H1 (cell line): ENCODE measurements at regions not wholly inside any gene's neighbourhood (a gene's known extent, or its start where the extent isn't known, plus 50 kb on each side); places are given as distances from the start of the nearest gene placed in this dataset.

Source experiments
- CTCF ChIA-PET: fragments of 300-600 bp; sonication (Branson Sonifier 250); formaldehyde crosslinking; loops from one replicate; lab custom pipeline; 2021; ENCODE audit not compliant: partially characterized antibody; lab: Charles Lee
- POLR2A ChIA-PET: fragments of 300-600 bp; sonication (Branson Sonifier 250); formaldehyde crosslinking; loops from one replicate; lab custom pipeline; 2021; ENCODE audit warnings: inconsistent platforms; ENCODE audit not compliant: partially characterized antibody; lab: Charles Lee
- DNase-seq, 2 experiments: peaks; one replicate each; pipeline versions ENCODE4 v3.0.0 to v3.0.0-alpha.2; 2010 to 2022; ENCODE audit warnings: low spot score in 2 of 2, low read depth in 1 of 2, mixed read lengths in 1 of 2
- FAIRE-seq: peaks from 2 replicates; lab custom pipeline; 2011; peaks lifted over from hg19 to GRCh38; lab: Jason Lieb, UNC
- H2AFZ ChIP-seq: 2 replicates; pipeline ENCODE4 v1.8.1; 2012; ENCODE audit warnings: low read length, inconsistent platforms
- H2AK5ac ChIP-seq: 2 replicates; pipeline ENCODE4 v1.6.1; 2013; ENCODE audit warnings: low read depth, low read length
- H2BK120ac ChIP-seq: replicated peaks from 2 replicates; pipeline ENCODE3; 2013; ENCODE audit warnings: low read depth, low read length, inconsistent platforms
- H2BK12ac ChIP-seq: 2 replicates; pipeline ENCODE4 v1.6.1; 2013; ENCODE audit warnings: low read depth, low read length
- H2BK15ac ChIP-seq: 2 replicates; pipeline ENCODE4 v1.6.1; 2013; ENCODE audit warnings: low read length
- H2BK20ac ChIP-seq: 2 replicates; pipeline ENCODE4 v1.6.1; 2013; ENCODE audit warnings: low read length
- H2BK5ac ChIP-seq: 2 replicates; pipeline ENCODE4 v1.6.1; 2013; ENCODE audit warnings: low read depth, low read length
- H3K14ac ChIP-seq: 2 replicates; pipeline ENCODE4 v1.6.1; 2013; ENCODE audit warnings: inconsistent platforms; ENCODE audit not compliant: insufficient read length
- H3K18ac ChIP-seq: 2 replicates; pipeline ENCODE4 v1.6.1; 2013; ENCODE audit warnings: low read length; ENCODE audit errors: extremely low read depth
- H3K23ac ChIP-seq: 2 replicates; pipeline ENCODE4 v1.6.1; 2013; ENCODE audit warnings: inconsistent platforms; ENCODE audit not compliant: insufficient read length
- H3K23me2 ChIP-seq: 2 replicates; pipeline ENCODE4 v1.6.1; 2013; ENCODE audit warnings: low read depth, low read length
- H3K27ac ChIP-seq: 2 replicates; pipeline ENCODE4 v1.6.1; 2011; ENCODE audit warnings: low read depth, low read length, inconsistent platforms
- H3K27me3 ChIP-seq, 4 experiments: replicated peaks in 1 of 4; 1 replicate in 1 of 4; 2 replicates in 3 of 4; pipeline versions ENCODE4 v1.6.1 to v1.8.1; 2011 to 2013; ENCODE audit warnings: low read length in 3 of 4, mild to moderate bottlenecking in 3 of 4, inconsistent platforms in 2 of 4, mixed read lengths in 2 of 4, moderate library complexity in 1 of 4; ENCODE audit not compliant: control insufficient read depth in 3 of 4, insufficient read depth in 3 of 4; ENCODE audit errors: extremely low read depth in 1 of 4
- H3K36me3 ChIP-seq, 4 experiments: 2 replicates each; pipeline versions ENCODE4 v1.6.1 to v1.8.1; 2011 to 2013; ENCODE audit warnings: mild to moderate bottlenecking in 4 of 4, low read length in 3 of 4, moderate library complexity in 2 of 4, control low read depth in 1 of 4, inconsistent platforms in 1 of 4; ENCODE audit not compliant: insufficient read depth in 4 of 4, control insufficient read depth in 2 of 4
- H3K4ac ChIP-seq: replicated peaks from 2 replicates; pipeline ENCODE3; 2013; ENCODE audit warnings: low read length, low read depth, mixed read lengths, inconsistent platforms; ENCODE audit not compliant: insufficient read length
- H3K4me1 ChIP-seq, 4 experiments: replicated peaks in 1 of 4; 1 replicate in 1 of 4; 2 replicates in 3 of 4; pipeline versions ENCODE4 v1.6.1 to v1.8.1; 2011 to 2013; ENCODE audit warnings: low read length in 3 of 4, inconsistent platforms in 2 of 4, mixed read lengths in 1 of 4; ENCODE audit not compliant: insufficient read depth in 4 of 4, control insufficient read depth in 3 of 4
- H3K4me2 ChIP-seq, 2 experiments: 2 replicates each; pipeline versions ENCODE4 v1.6.1 to v1.8.1; 2011 to 2013; ENCODE audit warnings: low read depth in 2 of 2, low read length in 2 of 2, control low read depth in 1 of 2, inconsistent platforms in 1 of 2, mild to moderate bottlenecking in 1 of 2; ENCODE audit not compliant: insufficient read depth in 1 of 2
- H3K4me3 ChIP-seq, 4 experiments: fragments of 200-600, 300-600 bp in 1 of 4; sonication (generic), shearing (Covaris generic), sonication (Bioruptor Twin) in 1 of 4; 2 replicates each; pipeline versions ENCODE4 v1.5.1 to v1.8.1; 2011 to 2016; ENCODE audit warnings: low read length in 4 of 4, low read depth in 3 of 4, control low read depth in 2 of 4, inconsistent platforms in 2 of 4, mild to moderate bottlenecking in 2 of 4, mixed read lengths in 1 of 4, moderate library complexity in 1 of 4; ENCODE audit not compliant: insufficient read depth in 2 of 4; ENCODE audit errors: extremely low read depth in 1 of 4
- H3K56ac ChIP-seq: replicated peaks from 2 replicates; pipeline ENCODE3; 2013; ENCODE audit warnings: low read depth, mild to moderate bottlenecking, mixed read lengths, low read length, inconsistent platforms; ENCODE audit not compliant: insufficient read length
- H3K79me1 ChIP-seq: 2 replicates; pipeline ENCODE4 v1.6.1; 2013; ENCODE audit warnings: low read depth, low read length, control low read depth
- H3K79me2 ChIP-seq, 2 experiments: 2 replicates each; pipeline versions ENCODE4 v1.6.1 to v1.8.1; 2012 to 2013; ENCODE audit warnings: low read length in 2 of 2, mild to moderate bottlenecking in 2 of 2, inconsistent platforms in 1 of 2; ENCODE audit not compliant: insufficient read depth in 2 of 2, control insufficient read depth in 1 of 2
- H3K9ac ChIP-seq, 4 experiments: replicated peaks in 1 of 4; 1 replicate in 1 of 4; 2 replicates in 3 of 4; pipeline versions ENCODE4 v1.6.1 to v1.8.1; 2011 to 2013; ENCODE audit warnings: low read depth in 3 of 4, low read length in 3 of 4, control low read depth in 2 of 4, mild to moderate bottlenecking in 2 of 4, moderate library complexity in 2 of 4, inconsistent platforms in 1 of 4; ENCODE audit errors: extremely low read depth in 1 of 4
- H3K9me3 ChIP-seq, 2 experiments: 2 replicates each; pipeline versions ENCODE4 v1.6.1 to v1.8.1; 2012 to 2013; ENCODE audit warnings: mild to moderate bottlenecking in 2 of 2, moderate library complexity in 2 of 2, control low read depth in 1 of 2, inconsistent platforms in 1 of 2, low read depth in 1 of 2, low read length in 1 of 2, mixed read lengths in 1 of 2; ENCODE audit not compliant: insufficient read depth in 2 of 2
- H4K20me1 ChIP-seq, 2 experiments: replicated peaks in 1 of 2; 2 replicates each; pipeline versions ENCODE3 to v1.8.1; 2011 to 2013; ENCODE audit warnings: inconsistent platforms in 2 of 2, low read length in 2 of 2, mild to moderate bottlenecking in 1 of 2; ENCODE audit not compliant: insufficient read depth in 2 of 2, control insufficient read depth in 1 of 2
- H4K5ac ChIP-seq: 2 replicates; pipeline ENCODE4 v1.6.1; 2013; ENCODE audit warnings: low read length, low read depth, mixed read lengths, inconsistent platforms; ENCODE audit not compliant: insufficient read length
- H4K8ac ChIP-seq: 2 replicates; pipeline ENCODE4 v1.8.0; 2013; ENCODE audit warnings: mild to moderate bottlenecking, moderate library complexity, low read length, inconsistent platforms; ENCODE audit not compliant: insufficient read depth; ENCODE audit errors: extremely low read depth
- H4K91ac ChIP-seq: replicated peaks from 2 replicates; pipeline ENCODE3; 2013; ENCODE audit warnings: low read length, mixed read lengths, inconsistent platforms; ENCODE audit not compliant: insufficient read length
- BRCA1 ChIP-seq: IDR thresholded peaks from 2 replicates; pipeline ENCODE4 v1.6.1; 2012; ENCODE audit warnings: low read depth, low read length, improper control_type of control experiment
- CHD1 ChIP-seq: IDR thresholded peaks from 2 replicates; pipeline ENCODE4 v1.6.1; 2012; ENCODE audit warnings: low read depth, low read length, improper control_type of control experiment
- CHD2 ChIP-seq: IDR thresholded peaks from 2 replicates; pipeline ENCODE4 v1.6.1; 2012; ENCODE audit warnings: low read length, improper control_type of control experiment
- RBBP5 ChIP-seq: IDR thresholded peaks from 2 replicates; pipeline ENCODE4 v1.7.1; 2012; ENCODE audit warnings: low read depth, mild to moderate bottlenecking, inconsistent platforms, low read length, moderate library complexity, borderline replicate concordance
- TAF1 ChIP-seq: IDR thresholded peaks from 2 replicates; pipeline ENCODE4 v1.6.1; 2011; ENCODE audit warnings: mild to moderate bottlenecking, low read depth, low read length
- WGBS, 2 experiments: shearing (Covaris generic) in 1 of 2; methylation state at CpG; one replicate each; pipeline versions ENCODE4 v1.1.6 to v1.1.7; 2013 to 2015; ENCODE audit warnings: low lambda C conversion rate in 2 of 2, mixed read lengths in 2 of 2, inconsistent platforms in 1 of 2, low coverage in 1 of 2, missing lambda C conversion rate in 1 of 2; ENCODE audit not compliant: insufficient replicate concordance in 2 of 2, insufficient coverage in 1 of 2, insufficient read length in 1 of 2; ENCODE audit errors: extremely low coverage in 1 of 2, missing lambda C conversion rate in 1 of 2; 5-methylcytosine and 5-hydroxymethylcytosine counted together

DNA sequence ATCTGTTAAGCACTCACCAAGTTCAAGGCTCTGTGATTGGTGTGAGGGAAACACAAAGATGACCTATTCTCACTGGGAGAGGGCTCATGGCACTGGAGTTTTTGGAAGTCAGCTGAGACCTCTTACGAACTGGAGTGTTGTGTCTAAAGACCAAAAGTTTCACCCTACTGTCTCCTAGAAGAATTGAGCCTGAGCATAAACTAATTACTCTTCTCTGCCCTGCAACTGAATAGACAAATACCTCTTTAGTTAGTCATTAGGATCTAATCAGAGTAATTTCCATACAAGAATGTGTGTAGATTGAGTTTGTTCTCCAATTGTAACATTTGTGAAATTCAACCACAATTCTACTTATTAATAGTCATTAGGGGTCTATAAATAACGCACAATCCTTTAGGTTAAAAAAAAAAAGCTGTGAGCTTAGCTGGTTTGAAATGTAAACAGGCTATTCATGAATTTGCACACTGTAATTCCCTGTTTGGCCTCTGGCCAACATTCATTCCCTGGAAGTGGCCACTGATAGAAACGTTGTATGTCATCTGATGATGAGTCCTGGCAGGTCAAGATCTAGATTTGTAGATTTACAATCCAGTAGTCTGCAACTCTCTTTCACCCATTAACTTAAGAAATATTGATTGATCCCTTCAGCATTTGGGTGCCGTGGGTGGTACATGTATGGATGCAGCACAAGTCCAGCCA lies 76.8 kb upstream of the SOX14 start:
- H2BK120ac ChIP-seq, result no peak overlapping the region
- peaks cover 2% of the 10 kb centered on the region; the same call in 1 of the 2 replicates for H3K23me2 ChIP-seq
- no peak overlapping the region for H3K14ac ChIP-seq
- no peak overlapping the region for H3K27ac ChIP-seq
- H3K79me1 ChIP-seq, result no peaks in the 10 kb centered on the region
- no peak overlapping the region for H4K5ac ChIP-seq
- H2BK20ac ChIP-seq, result no peak overlapping the region
- H3K4ac ChIP-seq, result no peak overlapping the region
- WGBS, 2 experiments, result 83% methylated on average over 4 of the region's 4 CpGs; no CpG with 5 or more reads in 1 of the 2 experiments
- FAIRE-seq (no peak), DNase-seq (no peak)
- H4K20me1 ChIP-seq, result no peaks in the 10 kb centered on the region
- TF ChIP-seq CHD1 (no peak), TAF1 (no peak), BRCA1 (no peak), CHD2 (no peak), RBBP5 (no peak)
- H3K79me2 ChIP-seq, result no peaks in the 10 kb centered on the region
- no peaks in the 10 kb centered on the region for H3K27me3 ChIP-seq
- POLR2A ChIA-PET, result no interaction called here
- CTCF ChIA-PET, result interaction anchor here (0.8 to 1.9 kb wide), 3 partner anchors 9 to 75 kb away, joined by 3 to 6 read pairs (median 3); no protein-coding TSS in a partner anchor
- no peak overlapping the region for H4K8ac ChIP-seq
- H3K4me1 ChIP-seq, result no peaks in the 10 kb centered on the region
- no peak overlapping the region for H3K18ac ChIP-seq
- no peak overlapping the region for H3K9ac ChIP-seq
- no peak overlapping the region for H4K91ac ChIP-seq
- no peak overlapping the region for H2BK5ac ChIP-seq
- no peak overlapping the region for H2BK15ac ChIP-seq
- no peak overlapping the region for H2AK5ac ChIP-seq
- H3K4me2 ChIP-seq, result no peak overlapping the region
- no peaks in the 10 kb centered on the region for H3K9me3 ChIP-seq
- H3K36me3 ChIP-seq, result no peaks in the 10 kb centered on the region
- H3K23ac ChIP-seq, result no peak overlapping the region
- H2AFZ ChIP-seq, result no peak overlapping the region
- no peak overlapping the region for H3K4me3 ChIP-seq
- H2BK12ac ChIP-seq, result no peak overlapping the region
- H3K56ac ChIP-seq, result no peak overlapping the region
